ENCODE measurements at regions not wholly inside any gene's neighbourhood (a gene's known extent, or its start where the extent isn't known, plus 50 kb on each side); places are given as distances from the start of the nearest gene placed in this dataset.

DNA sequence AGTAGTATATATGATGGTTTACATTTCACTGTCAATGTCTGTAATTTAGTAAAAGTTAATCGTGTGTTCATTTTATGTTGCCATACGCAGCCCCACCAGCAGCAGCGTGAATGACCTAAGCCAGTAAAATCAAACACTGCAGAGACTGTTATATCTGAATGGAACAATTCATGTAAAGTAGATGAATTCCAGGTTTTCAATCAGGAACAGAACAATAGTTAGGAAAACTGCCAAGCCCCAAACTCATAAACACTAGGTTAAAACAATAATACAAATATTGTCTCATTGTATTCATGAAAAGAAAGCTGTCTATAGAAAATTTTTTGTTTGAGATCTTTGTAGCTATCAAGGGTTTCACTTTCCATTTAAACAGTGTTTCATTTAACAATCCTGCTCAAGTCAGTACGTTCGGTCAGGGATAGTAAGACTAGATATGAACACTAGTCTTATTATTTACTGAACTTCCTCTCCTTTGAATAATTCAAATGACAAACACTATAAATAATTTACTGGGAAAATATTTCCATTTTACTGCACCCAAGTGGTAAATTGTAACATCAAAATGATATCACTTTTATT is 256.8 kb upstream of the FLRT2 start:
- ATAC-seq, result no peak
- Mint-ChIP-seq H3K36me3 (no peaks in the 10 kb centered on the region), H3K4me1 (no peaks in the 10 kb centered on the region), H3K27me3 (ENCODE audit: low read depth in 2 of 2) (no peaks in the 10 kb centered on the region), H3K27ac (no peak overlapping the region), H3K9me3 (no peaks in the 10 kb centered on the region), H3K4me3 (no peak overlapping the region)
- H3K4me1 ChIP-seq (ENCODE audit: control insufficient read depth, insufficient read depth, low read length), result no peaks in the 10 kb centered on the region
- H3K4me3 ChIP-seq (ENCODE audit: low read length), result no peak overlapping the region
- H3K27me3 ChIP-seq (ENCODE audit: control insufficient read depth, insufficient read depth, low read length), result no peaks in the 10 kb centered on the region
- H3K9me3 ChIP-seq (ENCODE audit: control insufficient read depth, insufficient read depth, low read length), result no peaks in the 10 kb centered on the region
- H3K27ac ChIP-seq (ENCODE audit: low read length), result no peak overlapping the region
- WGBS (ENCODE audit: insufficient coverage), result 90% methylated on average over 3 of the region's 5 CpGs
- intact Hi-C loops (cut with micrococcal nuclease), result no loop called here
- DNase-seq, result no peak
- TF ChIP-seq, protein P1, sequence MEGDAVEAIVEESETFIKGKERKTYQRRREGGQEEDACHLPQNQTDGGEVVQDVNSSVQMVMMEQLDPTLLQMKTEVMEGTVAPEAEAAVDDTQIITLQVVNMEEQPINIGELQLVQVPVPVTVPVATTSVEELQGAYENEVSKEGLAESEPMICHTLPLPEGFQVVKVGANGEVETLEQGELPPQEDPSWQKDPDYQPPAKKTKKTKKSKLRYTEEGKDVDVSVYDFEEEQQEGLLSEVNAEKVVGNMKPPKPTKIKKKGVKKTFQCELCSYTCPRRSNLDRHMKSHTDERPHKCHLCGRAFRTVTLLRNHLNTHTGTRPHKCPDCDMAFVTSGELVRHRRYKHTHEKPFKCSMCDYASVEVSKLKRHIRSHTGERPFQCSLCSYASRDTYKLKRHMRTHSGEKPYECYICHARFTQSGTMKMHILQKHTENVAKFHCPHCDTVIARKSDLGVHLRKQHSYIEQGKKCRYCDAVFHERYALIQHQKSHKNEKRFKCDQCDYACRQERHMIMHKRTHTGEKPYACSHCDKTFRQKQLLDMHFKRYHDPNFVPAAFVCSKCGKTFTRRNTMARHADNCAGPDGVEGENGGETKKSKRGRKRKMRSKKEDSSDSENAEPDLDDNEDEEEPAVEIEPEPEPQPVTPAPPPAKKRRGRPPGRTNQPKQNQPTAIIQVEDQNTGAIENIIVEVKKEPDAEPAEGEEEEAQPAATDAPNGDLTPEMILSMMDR (IDR thresholded peaks at IDR 0.05), result no peak
- no peaks in the 10 kb centered on the region for H3K36me3 ChIP-seq (ENCODE audit: control insufficient read depth, insufficient read depth, low read length)

DNA sequence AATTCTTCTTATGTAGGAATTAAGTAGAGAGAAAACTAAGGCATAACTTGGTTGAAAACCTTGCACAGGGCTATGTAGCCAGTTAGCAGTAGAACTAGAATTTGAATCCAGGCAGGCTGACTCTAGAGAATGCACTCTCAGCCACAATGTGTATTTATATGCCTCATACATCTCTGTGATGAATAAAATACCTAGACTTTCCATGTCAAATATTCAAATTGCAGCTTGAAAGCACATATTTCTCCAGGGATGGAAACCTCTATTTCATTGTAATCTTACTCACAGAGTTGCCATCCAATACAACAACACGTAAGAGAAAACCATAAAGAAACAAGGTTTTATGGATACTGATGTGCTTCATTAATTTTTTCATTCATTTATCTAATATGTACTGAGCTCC is 256.0 kb upstream of the FLRT2 start:
- no peaks in the 10 kb centered on the region for H3K36me3 Mint-ChIP-seq
- Histone ChIP-seq H3K4me3 (ENCODE audit: low read length) (no peak overlapping the region), H3K27me3 (ENCODE audit: control insufficient read depth, insufficient read depth, low read length) (no peaks in the 10 kb centered on the region), H3K4me1 (ENCODE audit: control insufficient read depth, insufficient read depth, low read length) (no peaks in the 10 kb centered on the region), H3K36me3 (ENCODE audit: control insufficient read depth, insufficient read depth, low read length) (no peaks in the 10 kb centered on the region), H3K9me3 (ENCODE audit: control insufficient read depth, insufficient read depth, low read length) (no peaks in the 10 kb centered on the region), H3K27ac (ENCODE audit: low read length) (no peak overlapping the region)
- H3K9me3 Mint-ChIP-seq, result no peaks in the 10 kb centered on the region
- WGBS (ENCODE audit: insufficient coverage), result no CpG with 5 or more reads among the region's 1 CpG
- DNase-seq (no peak), ATAC-seq (no peak)
- intact Hi-C loops (cut with micrococcal nuclease), result no loop called here
- TF ChIP-seq, protein P1 (IDR thresholded peaks at IDR 0.05), result no peak
- no peaks in the 10 kb centered on the region for H3K27me3 Mint-ChIP-seq (ENCODE audit: low read depth in 2 of 2)
- no peaks in the 10 kb centered on the region for H3K4me1 Mint-ChIP-seq
- no peak overlapping the region for H3K27ac Mint-ChIP-seq
- H3K4me3 Mint-ChIP-seq, result no peak overlapping the region

DNA sequence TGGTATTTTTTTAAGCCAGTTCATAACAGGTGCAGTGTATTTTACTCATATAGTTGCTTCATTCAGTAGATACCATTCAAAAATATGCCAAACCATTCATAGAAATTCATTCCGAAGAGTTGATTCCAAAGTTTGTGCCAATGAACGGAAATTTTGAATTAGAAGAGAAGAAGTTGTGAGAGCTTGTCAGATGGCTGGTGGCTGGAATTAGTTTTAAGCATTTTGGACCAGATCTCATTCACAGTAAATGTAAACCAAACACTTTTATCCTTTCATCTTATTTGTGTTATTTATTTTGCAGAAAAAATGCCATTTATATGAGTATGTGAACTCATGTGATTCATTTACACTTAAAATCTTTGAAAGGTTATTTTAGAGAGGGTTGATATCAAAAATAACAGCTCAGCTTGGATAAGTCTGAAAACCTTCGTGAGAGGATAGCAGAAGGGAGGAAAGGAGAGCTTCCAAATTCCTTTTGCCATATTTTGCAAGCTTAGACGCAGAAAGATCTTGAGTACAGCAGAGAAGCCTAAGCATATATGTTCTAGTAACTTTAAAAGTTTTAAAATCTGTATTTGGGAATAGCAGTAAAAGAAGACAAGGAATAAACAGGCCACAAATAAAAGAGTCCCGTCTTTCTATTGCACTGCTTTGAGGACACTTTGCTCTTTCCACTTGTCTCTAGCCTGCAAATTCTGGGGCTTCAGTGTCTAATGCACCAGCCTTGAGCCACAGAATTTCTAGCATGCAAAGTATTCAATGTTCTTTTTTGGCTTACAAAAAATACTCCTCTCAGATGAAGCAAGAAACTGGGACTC is 253.6 kb upstream of the FLRT2 start:
- no peak overlapping the region for H3K27ac ChIP-seq (ENCODE audit: low read length)
- no peaks in the 10 kb centered on the region for H3K9me3 ChIP-seq (ENCODE audit: control insufficient read depth, insufficient read depth, low read length)
- no peaks in the 10 kb centered on the region for H3K27me3 ChIP-seq (ENCODE audit: control insufficient read depth, insufficient read depth, low read length)
- no peaks in the 10 kb centered on the region for H3K4me1 ChIP-seq (ENCODE audit: control insufficient read depth, insufficient read depth, low read length)
- no peaks in the 10 kb centered on the region for H3K36me3 Mint-ChIP-seq
- H3K4me1 Mint-ChIP-seq, result no peaks in the 10 kb centered on the region
- intact Hi-C loops (cut with micrococcal nuclease), result no loop called here
- H3K9me3 Mint-ChIP-seq, result peaks cover 0 to 2% of the 10 kb centered on the region in 2 donors
- no peak overlapping the region for H3K27ac Mint-ChIP-seq
- DNase-seq, result no peak
- TF ChIP-seq, protein P1 (IDR thresholded peaks at IDR 0.05), result no peak
- H3K27me3 Mint-ChIP-seq (ENCODE audit: low read depth in 2 of 2), result no peaks in the 10 kb centered on the region
- WGBS (ENCODE audit: insufficient coverage), result 59% methylated on average over 3 of the region's 5 CpGs
- no peak overlapping the region for H3K4me3 Mint-ChIP-seq
- no peaks in the 10 kb centered on the region for H3K36me3 ChIP-seq (ENCODE audit: control insufficient read depth, insufficient read depth, low read length)
- no peak overlapping the region for H3K4me3 ChIP-seq (ENCODE audit: low read length)
- ATAC-seq, result no peak

DNA sequence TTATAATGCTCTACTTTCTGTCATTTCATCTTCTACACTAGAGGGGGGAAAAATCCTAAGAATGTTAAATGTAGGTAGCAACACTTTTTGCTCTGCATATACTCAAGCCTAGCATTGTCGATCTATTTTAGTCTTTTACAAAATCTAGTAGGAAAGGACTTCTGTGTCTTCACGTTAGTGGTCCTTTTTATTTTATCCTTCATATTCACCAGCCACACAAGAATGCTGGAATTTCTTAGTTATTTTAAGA is 253.0 kb upstream of the FLRT2 start:
- intact Hi-C loops (cut with micrococcal nuclease), result no loop called here
- no peak for DNase-seq
- no CpG with 5 or more reads among the region's 2 CpGs for WGBS (ENCODE audit: insufficient coverage)

More for the DNA sequence above, 253.0 kb upstream of the FLRT2 start:
- H3K27ac Mint-ChIP-seq, result no peak overlapping the region
- Histone ChIP-seq H3K4me3 (ENCODE audit: low read length) (no peak overlapping the region), H3K27me3 (ENCODE audit: control insufficient read depth, insufficient read depth, low read length) (no peaks in the 10 kb centered on the region), H3K36me3 (ENCODE audit: control insufficient read depth, insufficient read depth, low read length) (no peaks in the 10 kb centered on the region), H3K4me1 (ENCODE audit: control insufficient read depth, insufficient read depth, low read length) (no peaks in the 10 kb centered on the region), H3K9me3 (ENCODE audit: control insufficient read depth, insufficient read depth, low read length) (no peaks in the 10 kb centered on the region), H3K27ac (ENCODE audit: low read length) (no peak overlapping the region)
- H3K4me3 Mint-ChIP-seq, result no peak overlapping the region
- no peaks in the 10 kb centered on the region for H3K36me3 Mint-ChIP-seq
- TF ChIP-seq, protein P1 (IDR thresholded peaks at IDR 0.05), result no peak
- no peaks in the 10 kb centered on the region for H3K27me3 Mint-ChIP-seq (ENCODE audit: low read depth in 2 of 2)
- H3K4me1 Mint-ChIP-seq, result no peaks in the 10 kb centered on the region
- peaks cover 0 to 2% of the 10 kb centered on the region in 2 donors for H3K9me3 Mint-ChIP-seq
- no peak for ATAC-seq

All from natural killer cell (primary cell).